Adrenal gland (tissue), 5 donors: ENCODE measurements at regions not wholly inside any gene's neighbourhood (a gene's known extent, or its start where the extent isn't known, plus 50 kb on each side); places are given as distances from the start of the nearest gene placed in this dataset.

Experiments
- POLR2A ChIP-seq, 2 donors: fragments of 450-650 bp; IDR thresholded peaks; one replicate each; pipeline ENCODE4 v1.6.1; 2017; ENCODE audit warnings: antibody characterized with exemption in 2 of 2, mild to moderate bottlenecking in 2 of 2, moderate library complexity in 1 of 2
- TF ChIP-seq, protein P1 (sequence below), 6 experiments: fragments of 450-650 bp in 4 of 6; fragments of 200-600 bp in 2 of 6; sonication (generic) in 1 of 6; IDR thresholded peaks; 1 replicate in 5 of 6; 2 replicates in 1 of 6; pipeline versions ENCODE4 v1.5.1 to v1.8.0; 2016 to 2021; ENCODE audit warnings: antibody characterized with exemption in 6 of 6, mild to moderate bottlenecking in 2 of 6, moderate library complexity in 1 of 6
- donor health status: DM: no; HTN: no; CAD: no.

DNA sequence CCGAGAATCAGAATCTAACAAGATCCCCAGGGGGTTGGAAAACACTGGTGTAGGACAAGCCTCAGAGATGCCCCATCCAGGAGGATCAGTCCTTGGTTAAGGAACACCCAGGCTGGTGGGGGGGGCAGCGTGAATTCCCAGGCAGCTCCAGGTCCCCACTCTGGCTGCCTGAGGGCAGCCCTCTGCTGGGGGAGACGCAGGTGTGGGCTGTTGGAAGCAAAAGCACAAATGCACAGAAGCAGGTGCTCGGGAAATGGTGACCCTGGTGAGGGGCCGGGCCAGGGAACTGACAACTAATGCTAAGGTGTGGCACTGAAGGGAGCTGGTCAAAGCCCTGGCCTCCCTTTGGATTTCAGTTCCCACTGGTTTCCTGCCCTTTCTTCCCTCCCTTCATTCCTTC is 140.8 kb upstream of the CDH5 start:
- TF ChIP-seq, protein P1, sequence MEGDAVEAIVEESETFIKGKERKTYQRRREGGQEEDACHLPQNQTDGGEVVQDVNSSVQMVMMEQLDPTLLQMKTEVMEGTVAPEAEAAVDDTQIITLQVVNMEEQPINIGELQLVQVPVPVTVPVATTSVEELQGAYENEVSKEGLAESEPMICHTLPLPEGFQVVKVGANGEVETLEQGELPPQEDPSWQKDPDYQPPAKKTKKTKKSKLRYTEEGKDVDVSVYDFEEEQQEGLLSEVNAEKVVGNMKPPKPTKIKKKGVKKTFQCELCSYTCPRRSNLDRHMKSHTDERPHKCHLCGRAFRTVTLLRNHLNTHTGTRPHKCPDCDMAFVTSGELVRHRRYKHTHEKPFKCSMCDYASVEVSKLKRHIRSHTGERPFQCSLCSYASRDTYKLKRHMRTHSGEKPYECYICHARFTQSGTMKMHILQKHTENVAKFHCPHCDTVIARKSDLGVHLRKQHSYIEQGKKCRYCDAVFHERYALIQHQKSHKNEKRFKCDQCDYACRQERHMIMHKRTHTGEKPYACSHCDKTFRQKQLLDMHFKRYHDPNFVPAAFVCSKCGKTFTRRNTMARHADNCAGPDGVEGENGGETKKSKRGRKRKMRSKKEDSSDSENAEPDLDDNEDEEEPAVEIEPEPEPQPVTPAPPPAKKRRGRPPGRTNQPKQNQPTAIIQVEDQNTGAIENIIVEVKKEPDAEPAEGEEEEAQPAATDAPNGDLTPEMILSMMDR (IDR thresholded peaks at IDR 0.05): no peak
- TF ChIP-seq POLR2A (IDR thresholded peaks at IDR 0.05): no peak
